ENCODE measurements at regions not wholly inside any gene's neighbourhood (a gene's known extent, or its start where the extent isn't known, plus 50 kb on each side); places are given as distances from the start of the nearest gene placed in this dataset.

GRCh38 chrX:151323054-151323453 is 74.0 kb upstream of the VMA21 start:
- DNase-seq (ENCODE audit: low spot score in 2 of 2, unreplicated experiment in 2 of 2): no peak
- Mint-ChIP-seq H3K27ac (no peak overlapping the region), H3K4me3 (no peak overlapping the region), H3K4me1 (no peaks in the 10 kb centered on the region), H3K27me3 (ENCODE audit: low read depth) (no peaks in the 10 kb centered on the region), H3K36me3 (no peaks in the 10 kb centered on the region), H3K9me3 (peaks cover 32% of the 10 kb centered on the region)
- TF ChIP-seq, protein P1, sequence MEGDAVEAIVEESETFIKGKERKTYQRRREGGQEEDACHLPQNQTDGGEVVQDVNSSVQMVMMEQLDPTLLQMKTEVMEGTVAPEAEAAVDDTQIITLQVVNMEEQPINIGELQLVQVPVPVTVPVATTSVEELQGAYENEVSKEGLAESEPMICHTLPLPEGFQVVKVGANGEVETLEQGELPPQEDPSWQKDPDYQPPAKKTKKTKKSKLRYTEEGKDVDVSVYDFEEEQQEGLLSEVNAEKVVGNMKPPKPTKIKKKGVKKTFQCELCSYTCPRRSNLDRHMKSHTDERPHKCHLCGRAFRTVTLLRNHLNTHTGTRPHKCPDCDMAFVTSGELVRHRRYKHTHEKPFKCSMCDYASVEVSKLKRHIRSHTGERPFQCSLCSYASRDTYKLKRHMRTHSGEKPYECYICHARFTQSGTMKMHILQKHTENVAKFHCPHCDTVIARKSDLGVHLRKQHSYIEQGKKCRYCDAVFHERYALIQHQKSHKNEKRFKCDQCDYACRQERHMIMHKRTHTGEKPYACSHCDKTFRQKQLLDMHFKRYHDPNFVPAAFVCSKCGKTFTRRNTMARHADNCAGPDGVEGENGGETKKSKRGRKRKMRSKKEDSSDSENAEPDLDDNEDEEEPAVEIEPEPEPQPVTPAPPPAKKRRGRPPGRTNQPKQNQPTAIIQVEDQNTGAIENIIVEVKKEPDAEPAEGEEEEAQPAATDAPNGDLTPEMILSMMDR (IDR thresholded peaks at IDR 0.05; ENCODE audit: unreplicated experiment): no peak

- no peaks in the 10 kb centered on the region for H3K27me3 Mint-ChIP-seq (ENCODE audit: low read depth)
- H3K36me3 Mint-ChIP-seq: no peaks in the 10 kb centered on the region
- TF ChIP-seq, protein P1 (IDR thresholded peaks at IDR 0.05; ENCODE audit: unreplicated experiment): no peak
- no peak for DNase-seq (ENCODE audit: low spot score in 2 of 2, unreplicated experiment in 2 of 2)
- no peaks in the 10 kb centered on the region for H3K4me1 Mint-ChIP-seq
- H3K9me3 Mint-ChIP-seq: peaks cover 12% of the 10 kb centered on the region
- H3K4me3 Mint-ChIP-seq: no peak overlapping the region
- no peak overlapping the region for H3K27ac Mint-ChIP-seq
Observed at GRCh38 chrX:151336809-151337208, 60.2 kb upstream of the VMA21 start.

GRCh38 chrX:151346931-151347543 is 50.0 kb upstream of the VMA21 start:
- Mint-ChIP-seq H3K27me3 (ENCODE audit: low read depth) (peaks cover 13% of the 10 kb centered on the region), H3K9me3 (peaks cover 30% of the 10 kb centered on the region), H3K27ac (no peak overlapping the region), H3K4me3 (no peak overlapping the region), H3K36me3 (no peaks in the 10 kb centered on the region), H3K4me1 (no peaks in the 10 kb centered on the region)
- DNase-seq (ENCODE audit: low spot score in 2 of 2, unreplicated experiment in 2 of 2): no peak
- TF ChIP-seq, protein P1 (IDR thresholded peaks at IDR 0.05; ENCODE audit: unreplicated experiment): no peak
